ENCODE measurements at regions not wholly inside any gene's neighbourhood (a gene's known extent, or its start where the extent isn't known, plus 50 kb on each side); places are given as distances from the start of the nearest gene placed in this dataset.
"Not testable (repeated sequence)": the region's sequence is repeated elsewhere in the genome, so short reads cannot be mapped to it uniquely, and the experiment has no call there.

DNA sequence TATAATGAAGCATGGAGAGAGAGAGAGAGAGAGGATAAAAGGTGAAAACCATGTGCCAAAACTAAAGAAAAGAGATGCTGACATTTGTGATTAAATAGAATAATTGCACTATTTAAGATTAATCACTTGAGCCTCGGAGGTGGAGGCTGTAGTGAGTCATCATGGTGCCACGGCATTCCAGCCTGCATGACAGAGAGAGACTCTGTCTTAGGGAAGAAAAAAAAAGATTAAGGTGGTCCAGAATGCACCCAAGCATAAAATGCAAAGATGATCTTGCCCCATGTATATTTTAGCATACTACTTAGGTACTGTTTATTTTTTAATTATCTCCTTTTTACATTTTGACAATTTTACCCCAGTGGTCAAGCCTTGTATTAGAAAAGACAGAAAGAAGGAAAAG, 742.5 kb downstream of the SPATA31A1 start:
- DNase-seq (ENCODE audit: low spot score), result not testable (repeated sequence)

GRCh38 chr9:40106003-40106782, 750.7 kb downstream of the SPATA31A1 start:
- DNase-seq (ENCODE audit: low spot score), result peak; percentile 2

GRCh38 chr9:40106783-40107248, 751.3 kb downstream of the SPATA31A1 start:
- DNase-seq (ENCODE audit: low spot score), result not testable (repeated sequence)

GRCh38 chr9:40107251-40107650, 751.8 kb downstream of the SPATA31A1 start:
- DNase-seq (ENCODE audit: low spot score), result not testable (repeated sequence)

DNA sequence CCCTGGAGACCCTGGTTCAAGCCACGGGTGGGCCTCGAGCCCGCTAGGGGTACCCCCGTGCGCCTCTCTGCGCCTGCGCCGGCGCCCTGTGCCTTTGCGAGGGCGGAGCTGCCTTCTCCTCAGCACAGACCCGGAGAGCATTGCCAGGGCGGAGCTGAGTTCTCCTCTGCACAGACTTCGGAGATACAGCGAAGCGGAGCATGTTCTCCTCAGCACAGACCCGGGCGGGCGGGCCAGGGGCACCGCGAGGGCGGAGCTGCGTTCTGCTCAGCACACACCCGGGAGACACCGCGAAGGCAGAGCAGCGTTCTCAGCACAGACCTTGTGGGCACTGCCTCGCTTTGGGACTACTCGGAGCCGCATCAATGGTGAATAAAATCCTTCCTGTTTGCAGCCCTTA, 753.0 kb downstream of the SPATA31A1 start:
- DNase-seq (ENCODE audit: low spot score), result not testable (repeated sequence)

- DNase-seq (ENCODE audit: low spot score), result not testable (repeated sequence)
Measured at GRCh38 chr9:40110751-40111150, 755.3 kb downstream of the SPATA31A1 start.

- DNase-seq (ENCODE audit: low spot score), result not testable (repeated sequence)
Measured at GRCh38 chr9:40111571-40111970, 756.1 kb downstream of the SPATA31A1 start.

GRCh38 chr9:40130598-40130997, 775.1 kb downstream of the SPATA31A1 start:
- DNase-seq (ENCODE audit: low spot score), result not testable (repeated sequence)

- not testable (repeated sequence) for DNase-seq (ENCODE audit: low spot score)
Measured at GRCh38 chr9:40169204-40169603, 813.7 kb downstream of the SPATA31A1 start.

- not testable (repeated sequence) for DNase-seq (ENCODE audit: low spot score)
Measured at GRCh38 chr9:40173316-40173715, 817.8 kb downstream of the SPATA31A1 start.

DNA sequence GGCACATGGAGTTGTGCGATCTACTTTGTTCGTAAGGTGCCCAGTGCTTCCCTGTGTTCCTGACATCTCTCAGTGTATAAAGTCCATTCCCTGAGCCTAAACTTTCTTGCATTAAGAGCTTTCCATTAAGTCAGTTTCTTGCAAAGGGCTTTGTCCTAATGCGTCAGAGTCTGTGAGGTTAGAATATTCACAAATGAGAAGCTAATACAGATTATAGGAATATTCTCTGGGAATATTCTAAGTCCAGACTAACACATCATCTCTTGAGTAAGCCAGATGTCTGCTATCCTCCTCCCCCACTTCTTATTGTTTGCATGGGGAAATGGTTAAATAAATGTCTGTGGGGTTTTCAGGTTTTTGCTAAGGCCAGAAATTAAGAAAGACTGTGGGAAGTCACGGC, 818.6 kb downstream of the SPATA31A1 start:
- DNase-seq (ENCODE audit: low spot score), result not testable (repeated sequence)

DNA sequence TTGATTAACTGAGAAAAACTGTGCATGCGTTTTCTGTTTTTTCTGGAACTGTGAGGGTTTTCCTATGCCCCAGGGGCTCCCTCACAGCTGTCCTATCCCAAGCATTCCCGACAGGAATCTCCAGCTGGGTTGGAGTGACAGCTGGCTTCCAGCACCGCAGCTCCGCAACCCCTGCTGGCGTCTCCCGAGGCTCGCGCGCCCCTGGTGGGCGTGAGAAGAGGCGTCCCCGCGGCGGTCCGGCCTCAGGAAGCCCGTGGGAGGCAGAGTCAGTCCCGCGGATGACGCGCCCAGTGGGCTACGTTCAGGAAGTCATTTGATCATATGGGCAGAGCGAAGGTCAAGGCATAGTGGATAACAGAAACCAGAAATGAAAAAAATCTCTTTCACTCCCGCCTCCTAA, 821.9 kb downstream of the SPATA31A1 start:
- DNase-seq (ENCODE audit: low spot score), result peak; percentile 0

- DNase-seq (ENCODE audit: low spot score), result not testable (repeated sequence)
Measured at GRCh38 chr9:40191403-40191802, 835.9 kb downstream of the SPATA31A1 start.

GRCh38 chr9:40192162-40192561, 836.7 kb downstream of the SPATA31A1 start:
- not testable (repeated sequence) for DNase-seq (ENCODE audit: low spot score)

DNA sequence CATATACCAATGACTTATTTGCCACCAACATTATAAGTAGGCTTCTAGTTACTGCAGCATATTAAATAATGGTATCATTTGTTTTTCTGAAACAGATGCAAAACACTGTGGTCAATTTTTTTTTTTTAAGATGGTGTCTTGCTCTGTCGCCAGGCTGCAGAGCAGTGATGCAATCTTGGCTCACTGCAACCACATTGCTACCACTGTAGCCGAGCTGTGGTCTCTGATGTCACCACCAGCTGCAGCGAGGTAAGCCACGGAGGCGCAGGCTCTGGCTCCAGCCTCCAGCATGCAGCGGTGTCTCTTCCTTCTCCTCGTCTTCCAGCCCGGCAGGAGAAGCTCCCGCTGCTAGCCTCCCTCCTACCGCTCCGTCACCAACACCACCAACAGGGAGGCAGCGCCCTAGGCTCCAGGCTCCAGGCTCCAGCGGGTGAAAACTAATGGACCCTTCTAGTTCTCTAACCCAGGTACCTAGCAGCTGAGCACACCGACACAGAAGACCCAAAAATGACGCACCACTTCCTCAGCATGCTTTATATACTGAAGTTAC, 840.8 kb downstream of the SPATA31A1 start:
- DNase-seq (ENCODE audit: low spot score), result not testable (repeated sequence)

DNA sequence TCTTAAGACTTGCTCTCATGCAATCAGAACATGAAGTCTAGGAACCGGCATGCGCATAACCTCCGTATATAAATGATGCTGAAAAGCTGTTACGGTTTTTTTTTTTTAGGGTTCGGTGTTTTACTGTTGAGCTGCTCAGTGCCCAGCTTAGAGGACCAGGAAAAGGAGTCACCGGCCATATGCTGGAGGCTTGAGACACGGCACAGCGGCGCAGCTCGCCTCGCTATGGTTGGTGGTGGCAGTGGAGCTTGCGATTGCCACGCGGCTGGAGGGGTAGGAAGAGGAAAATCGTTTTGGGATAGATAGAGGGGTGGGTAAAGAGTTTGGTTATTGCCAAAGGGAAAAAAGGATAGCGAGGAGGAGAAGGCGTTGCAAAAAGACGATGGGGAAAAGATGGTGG, 841.3 kb downstream of the SPATA31A1 start:
- not testable (repeated sequence) for DNase-seq (ENCODE audit: low spot score)

DNA sequence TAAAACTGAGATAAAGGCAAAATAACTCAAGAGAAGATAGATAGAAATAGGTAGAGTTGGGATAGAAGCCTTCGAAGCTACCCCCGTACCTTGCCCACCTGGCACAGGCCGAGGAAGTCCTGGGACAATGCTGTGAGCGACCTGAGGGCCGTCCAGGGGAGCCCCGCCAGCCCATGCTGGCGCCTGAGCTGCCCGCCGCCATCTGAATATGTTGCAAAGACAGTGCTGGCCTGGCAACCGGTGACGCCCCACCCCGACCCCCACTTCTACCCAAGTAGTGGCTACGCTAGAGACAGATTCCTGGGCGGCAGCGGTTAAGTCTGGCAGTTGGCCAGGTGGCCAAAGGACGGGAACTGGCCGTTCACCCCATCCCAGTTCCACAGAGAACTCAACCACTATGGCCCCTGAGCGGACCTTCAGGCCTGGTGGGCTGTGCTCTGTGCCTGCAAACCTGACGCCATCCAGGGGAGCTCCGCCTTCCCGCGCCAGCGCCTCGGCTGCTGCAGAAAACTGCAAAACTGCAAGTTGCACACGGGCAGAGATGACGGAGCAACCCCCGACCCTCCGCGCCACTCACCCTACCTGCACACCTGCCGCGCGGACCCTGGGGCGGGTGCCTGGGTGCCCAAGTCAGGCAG, 866.2 kb downstream of the SPATA31A1 start:
- not testable (repeated sequence) for DNase-seq (ENCODE audit: low spot score)

DNA sequence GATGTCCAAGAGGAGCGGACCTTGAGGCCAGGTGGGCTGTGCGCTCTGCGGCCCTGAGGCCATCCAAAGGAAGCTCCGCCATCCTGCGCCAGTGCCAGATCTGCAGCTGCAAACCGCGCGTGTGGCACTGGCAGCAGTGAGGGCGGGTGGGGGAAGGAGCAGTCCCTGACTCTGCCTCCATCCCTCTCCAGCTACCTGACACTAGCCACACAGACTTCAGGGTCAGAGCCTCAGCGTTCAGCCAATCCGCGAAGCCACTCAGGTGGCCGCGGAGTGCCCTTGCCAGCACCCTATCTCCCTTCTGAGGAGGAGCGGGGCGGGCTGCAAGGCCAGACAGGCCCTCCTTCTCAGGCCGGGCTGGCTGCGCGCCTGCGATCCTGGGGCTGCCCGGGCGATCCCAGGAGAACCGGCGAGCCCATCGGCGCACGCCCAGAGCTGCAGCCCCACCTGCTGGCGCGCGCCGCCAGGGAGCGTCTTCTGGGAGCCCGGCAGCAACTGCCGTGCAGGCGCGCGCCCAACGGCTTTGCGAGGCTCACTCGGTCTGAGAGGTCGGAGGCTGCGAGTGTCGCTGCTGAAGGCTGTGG, 867.2 kb downstream of the SPATA31A1 start:
- DNase-seq (ENCODE audit: low spot score), result not testable (repeated sequence)

DNA sequence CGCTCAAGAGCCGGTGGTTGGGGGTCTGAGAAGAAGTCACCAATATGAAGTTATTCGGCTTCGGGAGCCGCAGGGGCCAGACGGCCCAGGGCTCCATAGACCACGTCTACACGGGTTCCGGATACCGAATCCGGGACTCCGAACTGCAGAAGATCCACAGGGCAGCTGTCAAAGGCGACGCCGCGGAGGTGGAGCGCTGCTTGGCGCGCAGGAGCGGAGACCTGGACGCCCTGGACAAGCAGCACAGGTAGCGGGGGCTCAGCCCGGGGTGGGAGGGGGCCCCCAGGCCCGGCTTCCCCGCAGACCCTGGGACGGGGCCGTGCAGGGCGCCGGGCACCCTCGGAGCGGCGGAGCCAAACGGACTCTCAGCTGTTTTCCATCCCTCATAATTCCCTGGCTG, 867.9 kb downstream of the SPATA31A1 start:
- DNase-seq (ENCODE audit: low spot score), result not testable (repeated sequence)
